IPS DF 6.9 (cell line): ENCODE measurements at regions not wholly inside any gene's neighbourhood (a gene's known extent, or its start where the extent isn't known, plus 50 kb on each side); places are given as distances from the start of the nearest gene placed in this dataset.

Experiments
- DNase-seq: peaks from one replicate; pipeline ENCODE4 v3.0.0-alpha.2; 2013; ENCODE audit warnings: low read depth, low spot score
- H3K27ac ChIP-seq: one replicate; pipeline ENCODE4 v1.5.1; 2013; ENCODE audit warnings: low read length, control low read depth
- H3K27me3 ChIP-seq: 2 replicates; pipeline ENCODE4 v1.6.1; 2013; ENCODE audit warnings: mild to moderate bottlenecking, low read length; ENCODE audit not compliant: control insufficient read depth, insufficient read depth
- H3K36me3 ChIP-seq: 2 replicates; pipeline ENCODE4 v1.6.1; 2013; ENCODE audit warnings: low read length; ENCODE audit not compliant: control insufficient read depth, insufficient read depth
- H3K4me1 ChIP-seq: 2 replicates; pipeline ENCODE4 v1.6.1; 2013; ENCODE audit warnings: low read length; ENCODE audit not compliant: control insufficient read depth, insufficient read depth
- H3K4me3 ChIP-seq: 2 replicates; pipeline ENCODE4 v1.5.1; 2013; ENCODE audit warnings: mild to moderate bottlenecking, low read length
- H3K9me3 ChIP-seq: 2 replicates; pipeline ENCODE4 v1.6.1; 2013; ENCODE audit warnings: low read length, inconsistent platforms; ENCODE audit not compliant: control insufficient read depth, insufficient read depth
- whole genome bisulfite sequencing: extraction: QIAGEN DNeasy Blood & Tissue Kit; methylation state at CpG from one replicate; pipeline ENCODE4 v1.1.7; 2013; ENCODE audit warnings: mixed read lengths, missing lambda C conversion rate; ENCODE audit not compliant: insufficient read length, insufficient coverage; 5-methylcytosine and 5-hydroxymethylcytosine counted together

DNA sequence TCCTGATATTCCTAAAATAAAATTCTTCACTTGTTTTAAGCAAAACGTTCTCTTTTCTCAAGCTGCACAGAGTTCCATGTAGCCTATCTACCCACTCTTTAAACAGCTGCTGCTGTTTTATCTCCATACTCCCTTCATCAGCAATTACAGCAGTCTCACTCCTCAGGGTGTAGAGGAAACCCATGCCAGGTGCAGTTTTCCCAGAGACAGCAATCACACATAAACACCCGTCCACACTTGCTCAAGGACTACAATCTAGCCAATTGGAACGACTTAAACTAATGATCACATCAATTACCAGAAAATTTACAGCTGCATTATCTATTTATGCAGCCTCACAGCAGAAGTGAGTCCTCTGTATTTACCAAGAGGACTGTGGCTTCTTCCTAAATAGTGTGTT is 141.7 kb downstream of the HTR1A start:
- Histone ChIP-seq H3K4me1 (no peaks in the 10 kb centered on the region), H3K36me3 (no peaks in the 10 kb centered on the region), H3K27me3 (no peaks in the 10 kb centered on the region), H3K27ac (no peak overlapping the region), H3K4me3 (no peak overlapping the region), H3K9me3 (no peaks in the 10 kb centered on the region)
- 100% methylated on average over 1 of the region's 3 CpGs for WGBS
- DNase-seq, result no peak

DNA sequence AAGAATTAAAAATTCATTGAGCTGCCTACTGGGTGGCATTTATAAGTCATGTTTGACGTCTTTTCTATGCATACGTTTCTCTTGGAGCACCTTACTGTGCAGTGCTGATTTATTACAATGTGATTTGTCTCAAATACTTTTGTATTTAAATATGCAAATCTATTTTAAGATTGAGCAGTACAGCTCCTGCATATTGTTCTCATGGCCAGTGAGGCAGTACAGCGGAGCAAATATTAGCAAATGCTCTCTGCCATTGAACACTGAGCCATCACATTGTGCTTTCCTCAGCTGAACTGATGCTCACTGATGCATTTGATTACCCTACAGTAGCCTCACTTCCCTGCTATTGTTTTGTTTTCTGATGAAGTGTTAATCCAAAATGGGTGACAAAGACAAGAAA is 149.6 kb downstream of the HTR1A start:
- Histone ChIP-seq H3K4me3 (no peak overlapping the region), H3K9me3 (no peaks in the 10 kb centered on the region), H3K4me1 (no peaks in the 10 kb centered on the region), H3K27me3 (no peaks in the 10 kb centered on the region), H3K27ac (no peak overlapping the region), H3K36me3 (no peaks in the 10 kb centered on the region)
- no CpG with 5 or more reads among the region's 3 CpGs for WGBS
- no peak for DNase-seq

DNA sequence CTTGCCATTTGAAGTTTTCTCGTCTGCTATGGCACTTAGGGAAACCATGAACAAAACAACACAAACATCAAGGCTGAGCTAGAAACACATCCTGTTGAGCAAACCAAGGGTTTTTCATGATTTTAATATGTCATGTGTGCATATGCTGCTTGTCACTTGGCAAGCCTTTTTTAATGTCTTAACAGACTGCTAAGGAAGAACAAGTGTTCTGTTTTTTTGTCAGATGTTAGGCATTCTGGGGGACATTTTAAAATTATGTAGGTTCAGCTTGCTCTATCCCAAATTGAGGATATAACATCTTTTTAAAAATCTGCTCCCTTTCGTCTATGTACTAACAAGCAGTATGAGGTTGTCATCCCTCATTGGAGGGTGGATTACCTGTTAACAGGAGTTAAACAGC is 150.3 kb downstream of the HTR1A start:
- Histone ChIP-seq H3K9me3 (no peaks in the 10 kb centered on the region), H3K27ac (no peak overlapping the region), H3K4me3 (no peak overlapping the region), H3K36me3 (no peaks in the 10 kb centered on the region), H3K4me1 (no peaks in the 10 kb centered on the region), H3K27me3 (no peaks in the 10 kb centered on the region)
- no peak for DNase-seq
- WGBS, result no CpG with 5 or more reads among the region's 2 CpGs

DNA sequence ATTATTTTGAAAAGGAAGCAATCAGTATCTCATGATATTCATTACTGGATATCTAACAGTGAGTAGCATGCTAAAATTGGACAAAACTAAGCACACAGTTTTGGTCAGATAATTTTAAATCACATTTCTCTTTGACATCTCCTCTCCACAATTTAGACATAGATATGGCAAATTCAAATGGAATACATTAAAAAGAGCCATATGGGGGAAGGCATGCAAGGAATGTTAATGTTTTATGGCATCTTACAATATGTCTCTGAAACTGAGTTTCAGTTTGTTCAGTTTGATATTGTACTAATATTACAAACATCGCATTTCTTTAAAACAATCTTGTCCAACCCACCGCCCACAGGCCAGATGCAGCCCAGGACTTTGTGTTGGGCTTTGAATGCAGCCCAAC is 151.0 kb downstream of the HTR1A start:
- no peak for DNase-seq
- no peak overlapping the region for H3K4me3 ChIP-seq
- no peaks in the 10 kb centered on the region for H3K27me3 ChIP-seq
- no peaks in the 10 kb centered on the region for H3K36me3 ChIP-seq
- H3K27ac ChIP-seq, result no peak overlapping the region
- H3K9me3 ChIP-seq, result no peaks in the 10 kb centered on the region
- no peaks in the 10 kb centered on the region for H3K4me1 ChIP-seq
- WGBS, result no CpG with 5 or more reads among the region's 2 CpGs

DNA sequence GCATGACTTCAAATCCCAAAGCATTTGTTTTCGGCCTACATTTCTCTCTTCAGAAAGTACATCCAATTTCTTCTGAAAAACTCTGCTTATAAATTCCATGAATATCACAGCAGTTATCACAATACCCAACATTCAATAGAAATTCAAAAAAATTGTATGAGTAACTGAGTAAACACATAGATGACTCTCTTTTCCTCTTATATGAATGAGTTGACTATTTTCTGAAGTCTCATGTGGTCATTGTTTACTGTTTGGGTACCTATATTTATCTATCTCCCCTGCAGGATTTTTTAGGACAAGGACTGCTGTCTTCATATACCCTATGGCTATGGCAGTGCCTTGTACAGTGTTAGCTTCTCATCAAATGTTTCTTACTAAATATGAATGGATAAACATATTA is 157.1 kb downstream of the HTR1A start:
- H3K36me3 ChIP-seq, result no peaks in the 10 kb centered on the region
- H3K4me1 ChIP-seq, result no peaks in the 10 kb centered on the region
- no peaks in the 10 kb centered on the region for H3K9me3 ChIP-seq
- no peak overlapping the region for H3K4me3 ChIP-seq
- H3K27ac ChIP-seq, result no peak overlapping the region
- DNase-seq, result no peak
- no CpG with 5 or more reads among the region's 1 CpG for WGBS
- H3K27me3 ChIP-seq, result no peaks in the 10 kb centered on the region

DNA sequence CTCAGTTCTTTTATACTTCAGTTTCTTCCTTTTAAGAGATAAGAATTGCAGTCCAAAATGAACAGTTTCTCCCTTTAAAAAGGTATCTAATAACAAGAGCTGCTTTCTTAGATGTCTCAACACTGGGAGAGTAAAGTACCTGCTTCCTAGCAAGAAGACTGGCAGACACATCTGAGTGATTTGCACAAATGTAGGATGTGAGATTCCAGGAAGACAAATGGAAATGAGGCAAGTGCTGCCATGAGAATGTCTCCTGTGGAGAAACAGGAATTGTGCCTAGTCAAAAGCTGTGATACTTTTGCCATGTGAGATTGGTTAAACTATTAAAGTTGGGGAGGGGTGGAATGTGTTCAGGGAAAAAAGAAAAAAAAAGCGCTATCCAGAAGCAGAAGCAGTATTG is 159.1 kb downstream of the HTR1A start:
- WGBS, result no CpG with 5 or more reads among the region's 1 CpG
- no peaks in the 10 kb centered on the region for H3K9me3 ChIP-seq

DNA sequence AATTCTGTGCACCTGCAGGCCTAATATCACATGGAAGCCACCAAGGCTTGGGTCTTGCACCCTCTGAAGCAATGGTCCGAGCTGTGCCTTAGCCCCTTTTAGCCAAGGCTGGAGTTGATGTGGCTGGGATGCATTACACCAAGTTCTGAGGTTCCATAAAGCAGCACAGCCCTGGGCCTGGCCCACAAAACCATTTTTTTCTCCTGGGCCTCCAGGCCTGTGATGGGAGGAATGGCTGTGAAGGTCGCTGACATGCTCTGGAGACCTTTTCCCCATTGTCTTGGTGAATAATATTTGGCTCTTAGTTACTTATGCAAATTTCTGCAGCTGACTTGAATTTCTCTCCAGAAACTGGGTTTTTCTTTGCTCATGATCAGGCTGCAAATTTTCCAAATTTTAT is 167.3 kb downstream of the HTR1A start:
- WGBS, result no CpG with 5 or more reads among the region's 2 CpGs
- Histone ChIP-seq H3K36me3 (no peaks in the 10 kb centered on the region), H3K4me1 (no peaks in the 10 kb centered on the region), H3K27me3 (no peaks in the 10 kb centered on the region), H3K27ac (no peak overlapping the region), H3K9me3 (no peaks in the 10 kb centered on the region), H3K4me3 (no peak overlapping the region)
- DNase-seq, result no peak

More for the DNA sequence above, 159.1 kb downstream of the HTR1A start:
- DNase-seq, result no peak
- Histone ChIP-seq H3K27me3 (no peaks in the 10 kb centered on the region), H3K4me1 (no peaks in the 10 kb centered on the region), H3K36me3 (no peaks in the 10 kb centered on the region), H3K4me3 (no peak overlapping the region), H3K27ac (no peak overlapping the region)

DNA sequence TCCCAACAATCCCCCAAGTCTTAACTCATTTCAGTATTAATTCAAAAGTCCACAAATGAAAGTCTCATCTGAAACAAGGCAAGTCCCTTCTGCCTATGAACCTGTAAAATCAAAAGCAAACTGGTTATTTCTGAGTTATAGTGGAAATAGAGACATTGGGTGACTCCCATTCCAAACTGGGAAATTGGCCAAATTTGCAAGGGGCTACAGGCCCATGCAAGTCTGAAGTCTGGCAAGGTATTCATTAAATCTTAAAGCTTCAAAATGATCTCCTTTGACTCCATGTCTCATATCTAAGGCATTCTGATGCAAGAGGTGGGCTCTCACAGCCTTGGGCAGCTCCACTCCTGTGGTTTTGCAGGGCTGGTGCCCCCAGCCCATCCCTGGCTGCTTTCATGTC is 167.9 kb downstream of the HTR1A start:
- H3K9me3 ChIP-seq, result no peaks in the 10 kb centered on the region
- no peak for DNase-seq
- H3K4me3 ChIP-seq, result no peak overlapping the region
- H3K4me1 ChIP-seq, result no peaks in the 10 kb centered on the region
- no peaks in the 10 kb centered on the region for H3K27me3 ChIP-seq
- H3K36me3 ChIP-seq, result no peaks in the 10 kb centered on the region
- H3K27ac ChIP-seq, result no peak overlapping the region

DNA sequence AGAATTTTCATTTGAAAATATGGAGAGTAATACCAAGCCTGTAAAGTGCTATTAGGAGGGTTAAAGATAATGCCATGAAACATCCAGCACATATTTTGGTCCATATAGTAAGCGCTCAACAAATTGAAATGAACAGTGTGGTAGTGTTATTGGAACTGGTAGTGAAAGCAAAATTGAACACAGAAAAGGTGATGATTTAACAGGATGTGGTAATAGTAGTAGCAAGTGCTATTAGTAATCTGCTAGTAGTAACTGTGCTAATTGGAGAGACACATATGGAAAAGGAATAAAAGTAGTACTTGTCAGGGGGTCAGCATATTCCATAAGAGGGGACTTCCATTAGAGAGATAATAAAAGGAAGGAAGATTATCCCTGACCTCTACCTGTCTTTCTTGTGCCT is 187.3 kb downstream of the HTR1A start:
- DNase-seq, result no peak
- H3K4me3 ChIP-seq, result no peak overlapping the region
- no CpG with 5 or more reads among the region's 1 CpG for WGBS
- no peaks in the 10 kb centered on the region for H3K9me3 ChIP-seq
- no peak overlapping the region for H3K27ac ChIP-seq
- H3K36me3 ChIP-seq, result no peaks in the 10 kb centered on the region
- no peaks in the 10 kb centered on the region for H3K4me1 ChIP-seq
- no peaks in the 10 kb centered on the region for H3K27me3 ChIP-seq

DNA sequence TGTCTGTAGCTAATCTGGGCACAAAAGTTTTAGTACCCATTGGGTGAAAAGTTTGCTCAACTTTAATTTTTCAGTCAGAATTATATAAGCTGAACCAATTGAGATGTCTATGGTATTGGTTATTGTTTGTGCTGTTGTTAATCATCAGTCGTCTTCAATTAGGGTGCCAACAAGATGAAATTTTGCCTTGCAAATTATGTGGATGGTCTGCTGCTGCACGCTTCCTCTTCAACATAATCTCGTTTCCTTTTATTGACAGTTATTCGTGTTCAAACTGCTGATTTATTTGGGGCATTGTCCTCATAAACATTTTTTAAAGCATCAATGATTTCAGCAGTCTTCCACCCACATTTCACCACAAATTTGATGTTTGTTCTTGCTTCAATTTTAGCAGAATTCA is 194.0 kb downstream of the HTR1A start:
- DNase-seq, result no peak
- H3K27ac ChIP-seq, result no peak overlapping the region
- no peaks in the 10 kb centered on the region for H3K27me3 ChIP-seq
- WGBS, result no CpG with 5 or more reads among the region's 4 CpGs
- H3K9me3 ChIP-seq, result no peaks in the 10 kb centered on the region
- no peaks in the 10 kb centered on the region for H3K36me3 ChIP-seq
- H3K4me3 ChIP-seq, result no peak overlapping the region
- H3K4me1 ChIP-seq, result no peaks in the 10 kb centered on the region

DNA sequence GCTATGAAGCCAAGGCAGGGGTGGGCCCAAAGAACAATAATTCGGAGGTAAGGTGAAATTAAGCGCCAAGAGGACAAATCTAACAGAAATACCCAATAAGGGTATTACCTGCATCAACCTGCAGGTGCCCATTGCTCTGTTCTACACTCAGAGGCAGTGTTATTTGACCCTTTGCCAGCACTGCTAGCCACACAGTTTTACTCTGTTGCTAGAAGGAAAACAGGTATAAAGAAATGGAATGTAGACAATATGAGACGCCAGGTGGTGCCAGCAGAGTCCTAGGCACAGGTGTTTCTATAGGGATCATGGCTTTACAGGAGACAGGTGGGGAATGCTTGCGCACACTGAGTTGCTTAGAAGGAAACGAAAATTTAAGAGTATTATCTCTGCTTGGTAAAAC is 201.3 kb downstream of the HTR1A start:
- Histone ChIP-seq H3K27me3 (no peaks in the 10 kb centered on the region), H3K27ac (no peak overlapping the region), H3K4me1 (no peaks in the 10 kb centered on the region), H3K4me3 (no peak overlapping the region), H3K36me3 (no peaks in the 10 kb centered on the region), H3K9me3 (no peaks in the 10 kb centered on the region)
- DNase-seq, result no peak
- no CpG with 5 or more reads among the region's 5 CpGs for WGBS
